WTC11 (cell line): ENCODE measurements at regions not wholly inside any gene's neighbourhood (a gene's known extent, or its start where the extent isn't known, plus 50 kb on each side); places are given as distances from the start of the nearest gene placed in this dataset.
A peak's percentile ranks its signal among the peaks of the same experiment; 100 is the strongest.

Experiments used
- ATAC-seq: fragments of 200-7000 bp; cut with Tn5 transposase; 2 replicates; pipeline ENCODE4 v1.10.0; 2021; ENCODE audit warnings: mild to moderate bottlenecking, moderate library complexity
- CTCF ChIA-PET: fragments of 300-600 bp; sonication (Branson Sonifier 250); formaldehyde crosslinking; loops from one replicate; lab custom pipeline; 2021; ENCODE audit warnings: antibody characterized with exemption; lab: Charles Lee
- POLR2A ChIA-PET: fragments of 350-600 bp; sonication (Branson Sonifier 250); formaldehyde crosslinking; loops from one replicate; lab custom pipeline; 2021; ENCODE audit warnings: antibody characterized with exemption; lab: Charles Lee
- DNase-seq: peaks from one replicate; pipeline ENCODE4 v3.0.0; 2021; ENCODE audit warnings: low spot score
- H3K27ac Mint-ChIP-seq: 2 replicates; pipeline ENCODE4 v1.8.0; 2021; ENCODE audit warnings: mixed read lengths
- H3K27me3 Mint-ChIP-seq: 2 replicates; pipeline ENCODE4 v1.8.0; 2021; ENCODE audit warnings: low read depth, mild to moderate bottlenecking, moderate library complexity, mixed read lengths
- H3K36me3 Mint-ChIP-seq: 2 replicates; pipeline ENCODE4 v1.8.0; 2021; ENCODE audit warnings: mixed read lengths
- H3K4me1 Mint-ChIP-seq: 2 replicates; pipeline ENCODE4 v1.8.0; 2022; ENCODE audit warnings: mixed read lengths
- H3K4me3 Mint-ChIP-seq: 2 replicates; pipeline ENCODE4 v1.8.0; 2021; ENCODE audit warnings: mild to moderate bottlenecking, moderate library complexity, mixed read lengths
- H3K9me3 Mint-ChIP-seq: 2 replicates; pipeline ENCODE4 v1.8.0; 2021; ENCODE audit warnings: mixed read lengths
- AFF4 ChIP-seq: sonication (generic); formaldehyde crosslinking; IDR thresholded peaks from 2 replicates; pipeline ENCODE4 v1.8.1; 2023; ENCODE audit warnings: mild to moderate bottlenecking, missing genetic modification reagents, borderline replicate concordance
- CDX4 ChIP-seq: fragments of 250-450 bp; sonication (Bioruptor Pico); IDR thresholded peaks from 2 replicates; pipeline ENCODE4 v1.9.0; 2021; ENCODE audit warnings: moderate library complexity, mild to moderate bottlenecking, inconsistent platforms, borderline replicate concordance
- EMX1 ChIP-seq: fragments of 250-450 bp; sonication (Bioruptor Pico); IDR thresholded peaks from 2 replicates; pipeline ENCODE4 v1.8.0; 2021; ENCODE audit warnings: mild to moderate bottlenecking
- FOXP1 ChIP-seq: sonication (generic); formaldehyde crosslinking; IDR thresholded peaks from 2 replicates; pipeline ENCODE4 v1.8.0; 2022; ENCODE audit warnings: missing genetic modification reagents, mild to moderate bottlenecking, moderate library complexity, borderline replicate concordance
- JAZF1 ChIP-seq: fragments of 250-450 bp; sonication (Bioruptor Pico); IDR thresholded peaks from 2 replicates; pipeline ENCODE4 v1.9.0; 2021; ENCODE audit warnings: moderate library complexity, mild to moderate bottlenecking, inconsistent platforms
- MLX ChIP-seq: sonication (generic); formaldehyde crosslinking; IDR thresholded peaks from 2 replicates; pipeline ENCODE4 v1.8.1; 2023; ENCODE audit warnings: mild to moderate bottlenecking, missing genetic modification reagents, moderate library complexity
- MYBL2 ChIP-seq: sonication (generic); formaldehyde crosslinking; IDR thresholded peaks from 2 replicates; pipeline ENCODE4 v1.8.1; 2023; ENCODE audit warnings: mild to moderate bottlenecking, moderate library complexity, missing genetic modification reagents
- NR2C2 ChIP-seq: sonication (generic); formaldehyde crosslinking; IDR thresholded peaks from 2 replicates; pipeline ENCODE4 v1.8.0; 2022; ENCODE audit warnings: mild to moderate bottlenecking, missing genetic modification reagents
- SMAD3 ChIP-seq: sonication (generic); formaldehyde crosslinking; IDR thresholded peaks from 2 replicates; pipeline ENCODE4 v1.8.0; 2022; ENCODE audit warnings: missing genetic modification reagents, mild to moderate bottlenecking, borderline replicate concordance
- USF2 ChIP-seq: sonication (generic); formaldehyde crosslinking; IDR thresholded peaks from 2 replicates; pipeline ENCODE4 v1.8.1; 2023; ENCODE audit warnings: mild to moderate bottlenecking, missing genetic modification reagents, moderate library complexity
- ZNF317 ChIP-seq: sonication (generic); formaldehyde crosslinking; IDR thresholded peaks from 2 replicates; pipeline ENCODE4 v1.8.1; 2023; ENCODE audit warnings: low read depth, mild to moderate bottlenecking, moderate library complexity, missing genetic modification reagents, borderline replicate concordance
- ZNF423 ChIP-seq: fragments of 250-450 bp; sonication (Bioruptor Pico); IDR thresholded peaks from 2 replicates; pipeline ENCODE4 v2.1.2; 2022; ENCODE audit warnings: mild to moderate bottlenecking, moderate library complexity
- TF ChIP-seq, protein P1 (sequence below): sonication (generic); formaldehyde crosslinking; IDR thresholded peaks from 2 replicates; pipeline ENCODE4 v1.8.1; 2022; ENCODE audit warnings: low read depth, mild to moderate bottlenecking, moderate library complexity, missing genetic modification reagents, borderline replicate concordance
- TF ChIP-seq, protein P2 (sequence below): sonication (generic); formaldehyde crosslinking; IDR thresholded peaks from 2 replicates; pipeline ENCODE4 v1.8.1; 2023; ENCODE audit warnings: mild to moderate bottlenecking, missing genetic modification reagents
- TF ChIP-seq, protein P3 (sequence below): sonication (generic); formaldehyde crosslinking; IDR thresholded peaks from 2 replicates; pipeline ENCODE4 v1.8.0; 2022; ENCODE audit warnings: mild to moderate bottlenecking, missing genetic modification reagents

DNA sequence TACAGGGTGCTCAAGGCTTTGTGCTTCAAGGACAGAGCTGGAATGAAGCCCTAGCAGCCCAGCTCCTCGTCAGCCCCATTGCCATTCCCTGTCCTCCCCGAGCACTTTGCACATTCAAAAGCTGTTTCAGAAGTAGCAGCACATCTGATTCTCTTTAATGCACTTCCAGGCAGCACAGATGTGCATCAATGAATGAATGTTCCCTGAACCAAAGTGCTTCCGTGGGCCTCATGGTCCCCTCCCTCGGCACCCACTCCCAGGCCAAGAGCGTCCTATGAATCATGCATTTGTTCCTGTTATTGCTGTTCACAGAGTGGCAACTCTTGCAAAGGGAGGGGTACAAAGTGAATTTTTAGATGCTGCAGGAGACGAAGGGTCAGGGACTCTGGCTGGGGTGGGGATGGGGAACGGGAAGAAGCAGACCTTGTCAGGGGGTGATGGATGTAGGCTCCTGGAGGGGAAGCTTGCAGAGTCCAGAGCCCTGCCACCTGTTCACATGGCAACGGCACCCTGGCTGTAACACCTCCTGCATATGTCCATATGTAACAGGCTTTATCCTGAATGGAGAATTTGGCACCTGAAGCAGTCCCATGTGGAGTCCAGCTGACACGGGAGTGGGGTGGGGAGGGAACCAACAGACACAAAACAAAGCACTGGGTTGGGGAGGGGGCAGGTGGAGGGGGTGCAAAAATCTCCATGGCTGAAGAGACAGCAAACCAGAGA is 62.2 kb upstream of the BAIAP2L1 start:
- no peak for TF ChIP-seq CDX4 (CRISPR knock-in tag)
- Mint-ChIP-seq H3K4me3 (no peak overlapping the region), H3K36me3 (no peaks in the 10 kb centered on the region), H3K27ac (no peak overlapping the region), H3K27me3 (peaks cover 3% of the 10 kb centered on the region; the same call in 1 of the 2 replicates), H3K4me1 (peaks cover 3% of the 10 kb centered on the region), H3K9me3 (peaks cover 11% of the 10 kb centered on the region)
- POLR2A ChIA-PET, result no interaction called here
- DNase-seq (no peak), ATAC-seq (no peak)
- CTCF ChIA-PET, result no interaction called here

- ATAC-seq, result no peak
Observed at GRCh38 chr7:98460902-98461301, 60.0 kb upstream of the BAIAP2L1 start.

DNA sequence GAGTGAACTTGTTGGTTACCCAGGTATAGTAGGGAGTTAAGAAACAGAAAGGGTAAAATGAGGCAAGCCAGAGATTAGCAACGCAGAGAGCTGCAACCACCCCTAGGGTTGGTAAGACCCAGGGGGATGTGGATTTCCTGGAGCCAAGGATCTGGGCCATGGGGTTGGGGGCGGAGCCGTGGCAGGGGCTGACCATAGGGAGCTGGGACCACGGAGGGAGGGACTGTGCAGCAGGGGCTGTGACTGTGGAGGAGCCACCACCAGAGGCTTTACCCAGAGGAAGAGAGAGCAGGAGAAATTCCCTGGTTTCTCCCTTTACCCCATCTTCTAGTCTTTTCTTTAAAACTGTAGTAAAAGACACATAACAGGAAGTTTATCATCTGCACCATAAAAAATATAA is 58.6 kb upstream of the BAIAP2L1 start:
- Mint-ChIP-seq H3K27ac (no peak overlapping the region), H3K4me1 (peaks cover 3% of the 10 kb centered on the region), H3K36me3 (no peaks in the 10 kb centered on the region), H3K9me3 (peaks cover 5% of the 10 kb centered on the region; the same call in 1 of the 2 replicates), H3K4me3 (no peak overlapping the region), H3K27me3 (no peaks in the 10 kb centered on the region; the same call in 1 of the 2 replicates)
- CTCF ChIA-PET, result interaction anchor here (0.6 to 2.0 kb wide), 3 partner anchors 286 to 377 kb away, joined by 3 to 8 read pairs (median 4); no protein-coding TSS in a partner anchor
- peak; percentile 42 for DNase-seq
- TF ChIP-seq MLX (CRISPR knock-in tag) (no peak), ZNF317 (no peak)
- POLR2A ChIA-PET, result no interaction called here
- ATAC-seq, result peak; percentile 95

More at GRCh38 chr7:98460902-98461301, 60.0 kb upstream of the BAIAP2L1 start:
- no peaks in the 10 kb centered on the region for H3K36me3 Mint-ChIP-seq
- H3K4me3 Mint-ChIP-seq, result no peak overlapping the region
- TF ChIP-seq SMAD3 (no peak), NR2C2 (no peak), USF2 (CRISPR knock-in tag) (no peak), ZNF423 (CRISPR knock-in tag) (no peak), EMX1 (CRISPR knock-in tag) (no peak), JAZF1 (no peak), MYBL2 (CRISPR knock-in tag) (no peak)
- TF ChIP-seq, protein P1, sequence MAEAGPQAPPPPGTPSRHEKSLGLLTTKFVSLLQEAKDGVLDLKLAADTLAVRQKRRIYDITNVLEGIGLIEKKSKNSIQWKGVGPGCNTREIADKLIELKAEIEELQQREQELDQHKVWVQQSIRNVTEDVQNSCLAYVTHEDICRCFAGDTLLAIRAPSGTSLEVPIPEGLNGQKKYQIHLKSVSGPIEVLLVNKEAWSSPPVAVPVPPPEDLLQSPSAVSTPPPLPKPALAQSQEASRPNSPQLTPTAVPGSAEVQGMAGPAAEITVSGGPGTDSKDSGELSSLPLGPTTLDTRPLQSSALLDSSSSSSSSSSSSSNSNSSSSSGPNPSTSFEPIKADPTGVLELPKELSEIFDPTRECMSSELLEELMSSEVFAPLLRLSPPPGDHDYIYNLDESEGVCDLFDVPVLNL (CRISPR knock-in tag), result no peak
- POLR2A ChIA-PET, result no interaction called here
- H3K4me1 Mint-ChIP-seq, result peaks cover 3% of the 10 kb centered on the region
- H3K27me3 Mint-ChIP-seq, result no peaks in the 10 kb centered on the region; the same call in 1 of the 2 replicates
- CTCF ChIA-PET, result no interaction called here
- no peak overlapping the region for H3K27ac Mint-ChIP-seq
- no peak for DNase-seq
- H3K9me3 Mint-ChIP-seq, result peaks cover 5% of the 10 kb centered on the region; the same call in 1 of the 2 replicates

GRCh38 chr7:98458090-98458875 is 57.4 kb upstream of the BAIAP2L1 start:
- H3K4me1 Mint-ChIP-seq, result peaks cover 3% of the 10 kb centered on the region
- POLR2A ChIA-PET, result no interaction called here
- H3K36me3 Mint-ChIP-seq, result peaks cover under 1% of the 10 kb centered on the region
- no peak for ATAC-seq
- no peak overlapping the region for H3K27ac Mint-ChIP-seq
- peaks cover under 1% of the 10 kb centered on the region for H3K27me3 Mint-ChIP-seq
- CTCF ChIA-PET, result interaction anchor here (1.0 to 2.0 kb wide), 3 partner anchors 373 to 378 kb away, joined by 3 to 8 read pairs (median 4); no protein-coding TSS in a partner anchor
- peaks cover 12% of the 10 kb centered on the region for H3K9me3 Mint-ChIP-seq
- DNase-seq, result no peak
- H3K4me3 Mint-ChIP-seq, result no peak overlapping the region
- TF ChIP-seq, protein P2, sequence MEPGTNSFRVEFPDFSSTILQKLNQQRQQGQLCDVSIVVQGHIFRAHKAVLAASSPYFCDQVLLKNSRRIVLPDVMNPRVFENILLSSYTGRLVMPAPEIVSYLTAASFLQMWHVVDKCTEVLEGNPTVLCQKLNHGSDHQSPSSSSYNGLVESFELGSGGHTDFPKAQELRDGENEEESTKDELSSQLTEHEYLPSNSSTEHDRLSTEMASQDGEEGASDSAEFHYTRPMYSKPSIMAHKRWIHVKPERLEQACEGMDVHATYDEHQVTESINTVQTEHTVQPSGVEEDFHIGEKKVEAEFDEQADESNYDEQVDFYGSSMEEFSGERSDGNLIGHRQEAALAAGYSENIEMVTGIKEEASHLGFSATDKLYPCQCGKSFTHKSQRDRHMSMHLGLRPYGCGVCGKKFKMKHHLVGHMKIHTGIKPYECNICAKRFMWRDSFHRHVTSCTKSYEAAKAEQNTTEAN (CRISPR knock-in tag), result no peak
- TF ChIP-seq FOXP1 (no peak), AFF4 (CRISPR knock-in tag) (no peak), ZNF423 (CRISPR knock-in tag) (no peak)
- TF ChIP-seq, protein P3, sequence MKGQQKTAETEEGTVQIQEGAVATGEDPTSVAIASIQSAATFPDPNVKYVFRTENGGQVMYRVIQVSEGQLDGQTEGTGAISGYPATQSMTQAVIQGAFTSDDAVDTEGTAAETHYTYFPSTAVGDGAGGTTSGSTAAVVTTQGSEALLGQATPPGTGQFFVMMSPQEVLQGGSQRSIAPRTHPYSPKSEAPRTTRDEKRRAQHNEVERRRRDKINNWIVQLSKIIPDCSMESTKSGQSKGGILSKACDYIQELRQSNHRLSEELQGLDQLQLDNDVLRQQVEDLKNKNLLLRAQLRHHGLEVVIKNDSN (CRISPR knock-in tag), result peak; percentile 31; the same call in 1 of the 2 replicates
